NB4 (cell line): ENCODE measurements at regions not wholly inside any gene's neighbourhood (a gene's known extent, or its start where the extent isn't known, plus 50 kb on each side); places are given as distances from the start of the nearest gene placed in this dataset.

Experiments
- MAX ChIP-seq: IDR thresholded peaks from 2 replicates; pipeline ENCODE4 v1.6.1; 2011; ENCODE audit warnings: low read depth, low read length
- MYC ChIP-seq: IDR thresholded peaks from 2 replicates; pipeline ENCODE4 v1.6.1; 2011; ENCODE audit warnings: low read depth, low read length
- POLR2A ChIP-seq: IDR thresholded peaks from 2 replicates; pipeline ENCODE4 v1.6.1; 2011; ENCODE audit warnings: mild to moderate bottlenecking; ENCODE audit not compliant: insufficient read length; ENCODE audit errors: extremely low read depth
- TF ChIP-seq, protein P1 (sequence below): IDR thresholded peaks from one replicate; pipeline ENCODE4 v1.5.1; 2012; ENCODE audit warnings: low read depth, low read length

- TF ChIP-seq, protein P1, sequence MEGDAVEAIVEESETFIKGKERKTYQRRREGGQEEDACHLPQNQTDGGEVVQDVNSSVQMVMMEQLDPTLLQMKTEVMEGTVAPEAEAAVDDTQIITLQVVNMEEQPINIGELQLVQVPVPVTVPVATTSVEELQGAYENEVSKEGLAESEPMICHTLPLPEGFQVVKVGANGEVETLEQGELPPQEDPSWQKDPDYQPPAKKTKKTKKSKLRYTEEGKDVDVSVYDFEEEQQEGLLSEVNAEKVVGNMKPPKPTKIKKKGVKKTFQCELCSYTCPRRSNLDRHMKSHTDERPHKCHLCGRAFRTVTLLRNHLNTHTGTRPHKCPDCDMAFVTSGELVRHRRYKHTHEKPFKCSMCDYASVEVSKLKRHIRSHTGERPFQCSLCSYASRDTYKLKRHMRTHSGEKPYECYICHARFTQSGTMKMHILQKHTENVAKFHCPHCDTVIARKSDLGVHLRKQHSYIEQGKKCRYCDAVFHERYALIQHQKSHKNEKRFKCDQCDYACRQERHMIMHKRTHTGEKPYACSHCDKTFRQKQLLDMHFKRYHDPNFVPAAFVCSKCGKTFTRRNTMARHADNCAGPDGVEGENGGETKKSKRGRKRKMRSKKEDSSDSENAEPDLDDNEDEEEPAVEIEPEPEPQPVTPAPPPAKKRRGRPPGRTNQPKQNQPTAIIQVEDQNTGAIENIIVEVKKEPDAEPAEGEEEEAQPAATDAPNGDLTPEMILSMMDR: no peak
- TF ChIP-seq MYC (no peak), POLR2A (no peak), MAX (no peak)
These were observed 211.3 kb downstream of the ARL4C start for GRCh38 chr2:234285541-234285940.
